ENCODE measurements at regions not wholly inside any gene's neighbourhood (a gene's known extent, or its start where the extent isn't known, plus 50 kb on each side); places are given as distances from the start of the nearest gene placed in this dataset.

GRCh38 chr6:92564376-92564775 is 855.0 kb downstream of the EPHA7 start:
- Mint-ChIP-seq H3K27ac (no peak overlapping the region), H3K4me1 (ENCODE audit: low read depth) (no peaks in the 10 kb centered on the region), H3K9me3 (peaks cover 9% of the 10 kb centered on the region), H3K27me3 (no peaks in the 10 kb centered on the region), H3K36me3 (ENCODE audit: low read depth) (no peaks in the 10 kb centered on the region), H3K4me3 (no peak overlapping the region)
- CTCF ChIA-PET = no interaction called here
- no peak for DNase-seq
- POLR2A ChIA-PET = no interaction called here
- TF ChIP-seq CTCF (IDR thresholded peaks at IDR 0.05) = no peak
- no peak for ATAC-seq
- intact Hi-C loops (cut with micrococcal nuclease) = no loop called here

GRCh38 chr6:92559611-92560010 is 859.7 kb downstream of the EPHA7 start:
- H3K27ac Mint-ChIP-seq = no peak overlapping the region

GRCh38 chr6:92559003-92559402 is 860.4 kb downstream of the EPHA7 start:
- Mint-ChIP-seq H3K27ac (no peak overlapping the region), H3K27me3 (no peaks in the 10 kb centered on the region), H3K4me3 (no peak overlapping the region), H3K4me1 (ENCODE audit: low read depth) (no peaks in the 10 kb centered on the region), H3K9me3 (peaks cover 5% of the 10 kb centered on the region), H3K36me3 (ENCODE audit: low read depth) (no peaks in the 10 kb centered on the region)
- ATAC-seq (no peak), DNase-seq (no peak)
- intact Hi-C loops (cut with micrococcal nuclease) = no loop called here
- ChIA-PET POLR2A (no interaction called here), CTCF (no interaction called here)
- TF ChIP-seq CTCF (IDR thresholded peaks at IDR 0.05) = no peak

More at GRCh38 chr6:92559611-92560010, 859.7 kb downstream of the EPHA7 start:
- ATAC-seq (no peak), DNase-seq (no peak)
- Mint-ChIP-seq H3K27me3 (no peaks in the 10 kb centered on the region), H3K9me3 (peaks cover 6% of the 10 kb centered on the region), H3K4me1 (ENCODE audit: low read depth) (no peaks in the 10 kb centered on the region), H3K4me3 (no peak overlapping the region), H3K36me3 (ENCODE audit: low read depth) (no peaks in the 10 kb centered on the region)
- intact Hi-C loops (cut with micrococcal nuclease) = no loop called here
- no peak for TF ChIP-seq CTCF (IDR thresholded peaks at IDR 0.05)
- POLR2A ChIA-PET = no interaction called here
- CTCF ChIA-PET = no interaction called here

- CTCF ChIA-PET = no interaction called here
- POLR2A ChIA-PET = no interaction called here
- H3K9me3 Mint-ChIP-seq = no peaks in the 10 kb centered on the region
- H3K27me3 Mint-ChIP-seq = no peaks in the 10 kb centered on the region
- no peak overlapping the region for H3K27ac Mint-ChIP-seq
- H3K36me3 Mint-ChIP-seq (ENCODE audit: low read depth) = no peaks in the 10 kb centered on the region
- DNase-seq (no peak), ATAC-seq (no peak)
- H3K4me1 Mint-ChIP-seq (ENCODE audit: low read depth) = no peaks in the 10 kb centered on the region
- no peak for TF ChIP-seq CTCF (IDR thresholded peaks at IDR 0.05)
- no peak overlapping the region for H3K4me3 Mint-ChIP-seq
- intact Hi-C loops (cut with micrococcal nuclease) = no loop called here
These were observed 868.9 kb downstream of the EPHA7 start for GRCh38 chr6:92550501-92550900.

GRCh38 chr6:92545861-92546260 is 873.5 kb downstream of the EPHA7 start:
- no peak for TF ChIP-seq CTCF (IDR thresholded peaks at IDR 0.05)

More at GRCh38 chr6:92545861-92546260, 873.5 kb downstream of the EPHA7 start:
- ATAC-seq (no peak), DNase-seq (no peak)
- H3K4me3 Mint-ChIP-seq = no peak overlapping the region
- POLR2A ChIA-PET = no interaction called here
- peaks cover 2% of the 10 kb centered on the region for H3K9me3 Mint-ChIP-seq
- intact Hi-C loops (cut with micrococcal nuclease) = no loop called here
- no peaks in the 10 kb centered on the region for H3K4me1 Mint-ChIP-seq (ENCODE audit: low read depth)
- no peak overlapping the region for H3K27ac Mint-ChIP-seq
- no peaks in the 10 kb centered on the region for H3K27me3 Mint-ChIP-seq
- H3K36me3 Mint-ChIP-seq (ENCODE audit: low read depth) = no peaks in the 10 kb centered on the region
- CTCF ChIA-PET = no interaction called here

All from activated CD8-positive, alpha-beta T cell treated with anti-CD3 and anti-CD28 coated beads for 36 hours (primary cell).